Adrenal gland (tissue), 5 donors: ENCODE measurements at regions not wholly inside any gene's neighbourhood (a gene's known extent, or its start where the extent isn't known, plus 50 kb on each side); places are given as distances from the start of the nearest gene placed in this dataset.
"Not testable (repeated sequence)": the region's sequence is repeated elsewhere in the genome, so short reads cannot be mapped to it uniquely, and the experiment has no call there.

Source experiments
- POLR2A ChIP-seq, 2 donors: fragments of 450-650 bp; IDR thresholded peaks; one replicate each; pipeline ENCODE4 v1.6.1; 2017; ENCODE audit warnings: antibody characterized with exemption in 2 of 2, mild to moderate bottlenecking in 2 of 2, moderate library complexity in 1 of 2
- TF ChIP-seq, protein P1 (sequence below), 6 experiments: fragments of 450-650 bp in 4 of 6; fragments of 200-600 bp in 2 of 6; sonication (generic) in 1 of 6; IDR thresholded peaks; 1 replicate in 5 of 6; 2 replicates in 1 of 6; pipeline versions ENCODE4 v1.5.1 to v1.8.0; 2016 to 2021; ENCODE audit warnings: antibody characterized with exemption in 6 of 6, mild to moderate bottlenecking in 2 of 6, moderate library complexity in 1 of 6
- donor health status: DM: no; HTN: no; CAD: no.

DNA sequence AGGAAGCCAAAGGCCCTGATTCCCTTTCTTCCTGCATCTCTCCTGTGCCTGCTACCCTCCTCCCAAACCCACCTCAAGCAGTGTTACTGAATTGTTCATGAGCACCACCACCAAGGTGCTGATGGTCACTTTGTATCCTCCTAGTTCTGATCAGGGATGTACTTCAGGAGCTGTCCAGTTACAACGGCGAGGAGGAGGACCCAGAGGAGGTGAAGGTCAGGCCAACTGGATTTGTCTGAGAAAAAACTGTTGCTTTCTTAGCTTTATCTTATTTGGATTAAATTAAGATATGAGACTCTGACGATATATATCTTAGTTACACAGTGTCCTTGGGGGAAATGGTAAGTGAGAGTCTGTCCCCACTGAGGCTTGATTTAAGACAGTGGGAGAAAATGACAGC is 135.0 kb upstream of the THOC3 start:
- TF ChIP-seq, protein P1, sequence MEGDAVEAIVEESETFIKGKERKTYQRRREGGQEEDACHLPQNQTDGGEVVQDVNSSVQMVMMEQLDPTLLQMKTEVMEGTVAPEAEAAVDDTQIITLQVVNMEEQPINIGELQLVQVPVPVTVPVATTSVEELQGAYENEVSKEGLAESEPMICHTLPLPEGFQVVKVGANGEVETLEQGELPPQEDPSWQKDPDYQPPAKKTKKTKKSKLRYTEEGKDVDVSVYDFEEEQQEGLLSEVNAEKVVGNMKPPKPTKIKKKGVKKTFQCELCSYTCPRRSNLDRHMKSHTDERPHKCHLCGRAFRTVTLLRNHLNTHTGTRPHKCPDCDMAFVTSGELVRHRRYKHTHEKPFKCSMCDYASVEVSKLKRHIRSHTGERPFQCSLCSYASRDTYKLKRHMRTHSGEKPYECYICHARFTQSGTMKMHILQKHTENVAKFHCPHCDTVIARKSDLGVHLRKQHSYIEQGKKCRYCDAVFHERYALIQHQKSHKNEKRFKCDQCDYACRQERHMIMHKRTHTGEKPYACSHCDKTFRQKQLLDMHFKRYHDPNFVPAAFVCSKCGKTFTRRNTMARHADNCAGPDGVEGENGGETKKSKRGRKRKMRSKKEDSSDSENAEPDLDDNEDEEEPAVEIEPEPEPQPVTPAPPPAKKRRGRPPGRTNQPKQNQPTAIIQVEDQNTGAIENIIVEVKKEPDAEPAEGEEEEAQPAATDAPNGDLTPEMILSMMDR (IDR thresholded peaks at IDR 0.05), result not testable (repeated sequence)
- TF ChIP-seq POLR2A (IDR thresholded peaks at IDR 0.05), result not testable (repeated sequence)
